GM19324 (cell line): ENCODE measurements at regions not wholly inside any gene's neighbourhood (a gene's known extent, or its start where the extent isn't known, plus 50 kb on each side); places are given as distances from the start of the nearest gene placed in this dataset.
"Not testable (repeated sequence)": the region's sequence is repeated elsewhere in the genome, so short reads cannot be mapped to it uniquely, and the experiment has no call there.

Experiments
- ATAC-seq: cut with Tn5 transposase; IDR thresholded peaks from one replicate; pipeline ENCODE4 v1.9.1; 2021; ENCODE audit warnings: mild to moderate bottlenecking, moderate library complexity; ENCODE audit not compliant: unreplicated experiment, low FRiP score

GRCh38 chr1:222470252-222470805 lies 77.6 kb downstream of the HHIPL2 start:
- not testable (repeated sequence) for ATAC-seq

- ATAC-seq, result no peak
These were observed 81.6 kb downstream of the HHIPL2 start for GRCh38 chr1:222466150-222466865.

DNA sequence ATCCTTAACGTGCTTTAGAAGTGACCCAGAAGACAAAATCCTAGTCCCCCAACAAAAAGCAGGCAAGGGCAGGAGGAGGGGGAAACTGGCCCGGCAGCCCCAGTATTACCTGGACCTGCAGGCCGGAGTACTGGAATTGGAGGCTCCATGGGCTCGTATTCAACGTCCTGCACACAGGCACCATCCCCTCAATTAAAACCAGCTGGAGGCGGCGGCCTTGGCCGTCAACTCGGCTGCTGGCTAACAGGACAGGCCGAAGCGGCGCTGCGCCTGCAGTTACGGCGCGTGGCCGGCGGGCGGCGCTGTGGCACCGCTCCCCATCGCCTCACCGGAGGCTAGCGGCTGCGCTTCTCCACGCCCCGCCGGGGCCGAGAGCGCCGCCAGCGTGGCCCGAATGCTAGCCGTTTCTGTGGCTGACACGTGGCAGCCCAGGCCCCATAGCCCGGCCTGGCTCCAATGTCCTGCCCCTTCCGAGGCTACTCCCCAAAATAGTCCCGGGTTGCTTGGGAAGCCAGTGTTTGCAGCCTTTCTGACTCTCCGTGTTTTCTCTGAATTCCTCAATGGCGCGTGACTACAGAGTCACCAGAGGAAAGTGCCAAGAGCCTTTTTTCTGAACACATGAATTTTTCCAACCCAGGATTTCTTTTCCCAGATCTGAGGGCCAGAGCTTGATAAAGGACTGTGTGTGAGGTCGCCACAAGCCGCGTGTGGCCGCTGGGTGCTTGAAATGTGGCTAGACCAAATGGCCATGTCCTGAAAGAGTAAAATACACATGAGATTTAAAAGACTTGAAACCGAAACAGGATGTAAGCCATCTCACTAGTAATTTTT lies 82.5 kb downstream of the HHIPL2 start:
- peak; percentile 95 for ATAC-seq

DNA sequence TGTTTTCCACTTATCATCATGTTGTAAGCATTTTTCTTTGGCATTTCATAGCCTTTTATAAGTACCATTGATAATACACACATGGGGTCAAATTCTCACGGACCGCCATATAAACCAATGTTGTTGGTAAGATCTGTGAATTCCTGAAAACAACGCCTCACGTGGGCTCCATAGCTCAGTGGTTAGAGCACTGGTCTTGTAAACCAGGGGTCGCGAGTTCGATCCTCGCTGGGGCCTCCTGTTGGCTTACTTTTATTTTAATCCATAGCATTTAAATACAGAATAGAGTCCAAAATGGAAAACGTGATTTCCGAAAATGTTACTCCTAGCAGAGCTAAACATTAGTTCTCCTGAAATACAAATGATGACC lies 83.1 kb downstream of the HHIPL2 start:
- no peak for ATAC-seq

GRCh38 chr1:222463059-222463730 lies 84.7 kb downstream of the HHIPL2 start:
- no peak for ATAC-seq

DNA sequence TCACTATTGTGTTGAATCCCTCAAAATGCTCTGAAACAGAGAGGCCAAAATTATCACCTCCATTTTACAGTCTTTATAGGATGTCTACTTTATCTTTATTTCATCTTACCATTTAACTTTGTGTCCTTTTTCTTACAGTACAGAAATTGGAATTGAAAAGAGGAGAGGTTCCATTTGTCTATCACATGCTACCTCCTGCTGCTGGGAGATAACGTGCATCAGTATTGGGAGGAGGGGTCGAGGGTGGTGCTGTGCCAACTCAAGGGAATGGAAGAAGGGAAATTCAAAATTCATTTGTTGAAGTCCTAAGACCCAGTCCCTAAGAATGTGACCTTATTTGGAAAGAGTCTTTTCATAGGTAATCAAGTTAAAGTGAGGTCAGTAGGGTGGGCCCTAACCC lies 85.3 kb downstream of the HHIPL2 start:
- ATAC-seq, result no peak

GRCh38 chr1:222461941-222462340 lies 86.0 kb downstream of the HHIPL2 start:
- ATAC-seq, result no peak

DNA sequence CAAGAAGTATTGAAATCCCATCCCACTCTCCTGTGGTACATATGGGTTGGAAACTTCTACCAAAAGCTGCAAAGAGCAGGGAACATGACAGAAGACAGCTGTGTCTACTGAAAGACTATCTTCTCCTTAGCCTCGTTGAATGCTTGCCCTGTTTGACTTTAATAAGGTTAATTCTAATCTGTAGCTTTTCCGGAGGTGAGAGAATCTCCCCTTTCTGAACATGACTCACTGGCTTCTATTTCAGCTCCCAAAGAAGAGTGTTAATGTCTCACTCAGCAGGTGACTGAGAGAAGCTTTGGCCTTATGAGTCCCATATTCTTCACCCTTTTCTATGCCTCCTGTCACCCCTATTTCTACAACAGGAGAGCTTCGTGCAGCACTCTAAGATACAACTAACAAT lies 88.3 kb downstream of the HHIPL2 start:
- no peak for ATAC-seq

- ATAC-seq, result no peak
These were observed 90.4 kb downstream of the HHIPL2 start for GRCh38 chr1:222457513-222457912.

DNA sequence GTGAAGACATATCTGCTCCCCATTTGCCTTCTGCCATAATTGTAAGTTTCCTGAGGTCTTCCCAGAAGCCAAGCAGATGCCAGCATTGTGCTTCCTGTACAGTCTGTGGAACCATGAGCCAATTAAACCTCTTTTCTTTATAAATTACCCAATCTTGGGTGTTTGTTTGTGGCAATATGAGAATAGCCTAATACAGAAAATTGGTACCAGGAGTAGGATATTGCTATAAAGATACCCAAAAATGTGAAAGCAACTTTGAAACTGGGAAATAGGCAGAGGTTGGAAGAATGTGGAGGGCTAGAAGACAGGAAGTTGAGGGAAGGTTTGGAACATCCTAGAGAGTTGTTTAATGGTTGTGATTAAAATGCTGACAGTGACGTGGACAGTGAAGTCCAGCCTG lies 90.8 kb downstream of the HHIPL2 start:
- no peak for ATAC-seq

- ATAC-seq, result peak; percentile 77
These were observed 92.6 kb downstream of the HHIPL2 start for GRCh38 chr1:222455188-222455879.

GRCh38 chr1:222454782-222455181 lies 93.1 kb downstream of the HHIPL2 start:
- ATAC-seq, result no peak

DNA sequence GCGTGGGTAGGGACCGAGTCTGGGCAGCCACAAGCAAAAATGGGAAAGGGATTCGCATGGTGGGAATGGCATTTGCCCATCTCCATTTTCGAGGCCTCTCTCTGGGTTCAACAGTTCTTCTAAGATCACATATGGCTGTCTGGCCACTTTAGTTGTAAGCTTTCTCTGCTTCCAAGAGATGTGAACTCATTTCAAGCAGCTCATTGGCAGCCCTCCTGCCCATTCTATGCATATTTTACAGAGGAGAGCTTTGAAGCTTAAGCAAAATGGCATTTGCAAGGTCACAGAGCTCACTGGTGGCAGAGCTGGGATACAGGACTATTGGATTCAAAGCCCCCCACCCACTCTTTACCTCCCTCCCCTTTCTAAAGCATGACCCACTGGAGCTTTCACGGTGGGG lies 93.7 kb downstream of the HHIPL2 start:
- ATAC-seq, result no peak

DNA sequence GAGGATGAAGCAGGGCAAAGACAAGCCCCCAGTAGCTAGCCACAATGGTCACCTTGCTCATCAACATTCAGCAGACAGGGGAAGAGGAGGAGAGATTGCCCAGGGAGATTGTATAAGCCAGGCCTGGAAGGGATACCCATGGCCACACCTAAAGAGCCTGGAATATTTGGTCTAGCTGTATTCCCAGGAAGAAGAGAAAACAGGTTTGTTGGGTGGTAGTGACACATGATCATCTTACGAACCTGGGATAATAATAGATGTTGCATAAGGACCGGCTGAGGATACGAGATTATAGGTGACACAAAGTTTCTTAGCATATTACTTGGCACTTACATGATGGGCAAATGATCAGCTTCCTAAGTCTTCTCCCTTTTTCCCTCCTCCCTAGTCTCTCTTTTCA lies 95.9 kb downstream of the HHIPL2 start:
- no peak for ATAC-seq

DNA sequence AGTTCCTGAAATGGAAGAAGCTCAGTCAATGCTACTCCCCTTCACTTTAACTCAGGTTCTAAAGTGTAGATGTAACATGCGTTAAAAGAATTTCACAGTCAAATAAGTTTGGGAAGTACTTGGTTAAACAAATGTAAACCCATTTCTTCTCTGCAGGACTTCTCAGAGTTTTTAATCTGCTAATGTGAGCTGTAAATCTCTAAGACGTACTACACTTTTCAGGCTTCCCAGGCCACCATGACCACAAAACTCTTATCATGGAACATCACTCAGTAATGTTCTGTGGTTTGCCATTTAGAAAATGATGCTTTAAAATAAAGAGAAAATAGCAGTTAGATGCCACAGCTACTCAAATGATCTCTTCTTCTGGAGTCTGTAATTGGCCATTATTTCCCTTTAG lies 104.3 kb downstream of the HHIPL2 start:
- no peak for ATAC-seq

GRCh38 chr1:222441066-222441465 lies 106.8 kb downstream of the HHIPL2 start:
- ATAC-seq, result no peak

DNA sequence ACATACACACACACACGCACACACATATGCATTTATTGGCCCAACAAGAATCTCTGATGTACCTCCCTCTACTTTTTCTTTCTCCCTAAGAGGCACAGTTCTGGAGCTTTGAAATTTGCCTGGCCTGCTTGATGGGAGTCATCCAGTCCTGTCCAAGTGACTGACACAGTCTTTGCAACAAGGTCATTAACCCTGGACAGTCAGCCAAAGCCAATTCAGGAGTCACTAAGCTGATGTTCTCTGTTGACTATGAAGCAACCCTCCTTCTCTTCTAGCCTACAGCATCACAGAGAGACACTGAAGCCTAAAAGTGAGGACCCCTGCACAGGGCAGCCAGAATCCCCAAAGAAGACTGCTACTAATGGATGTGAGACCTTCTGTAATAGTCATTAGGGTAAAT lies 123.1 kb downstream of the HHIPL2 start:
- no peak for ATAC-seq

DNA sequence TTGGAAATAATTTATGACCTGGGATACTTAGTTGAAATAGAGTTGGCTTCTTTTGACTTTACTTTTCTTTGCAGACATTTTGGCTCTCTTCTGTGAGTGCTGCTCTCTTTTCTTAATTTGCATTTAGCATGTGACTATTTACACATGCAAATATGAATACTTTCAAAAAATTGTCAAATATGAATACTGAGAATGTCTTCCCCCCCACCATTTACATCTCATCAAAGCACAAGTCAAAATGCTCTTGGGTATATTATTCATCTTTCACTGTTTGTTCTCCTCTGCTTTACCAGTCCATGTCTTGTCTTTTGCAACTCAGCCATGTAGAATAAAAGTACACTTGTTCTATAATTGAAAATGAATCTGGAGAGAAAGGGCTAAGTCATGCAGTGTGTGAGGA lies 126.5 kb downstream of the HHIPL2 start:
- no peak for ATAC-seq

DNA sequence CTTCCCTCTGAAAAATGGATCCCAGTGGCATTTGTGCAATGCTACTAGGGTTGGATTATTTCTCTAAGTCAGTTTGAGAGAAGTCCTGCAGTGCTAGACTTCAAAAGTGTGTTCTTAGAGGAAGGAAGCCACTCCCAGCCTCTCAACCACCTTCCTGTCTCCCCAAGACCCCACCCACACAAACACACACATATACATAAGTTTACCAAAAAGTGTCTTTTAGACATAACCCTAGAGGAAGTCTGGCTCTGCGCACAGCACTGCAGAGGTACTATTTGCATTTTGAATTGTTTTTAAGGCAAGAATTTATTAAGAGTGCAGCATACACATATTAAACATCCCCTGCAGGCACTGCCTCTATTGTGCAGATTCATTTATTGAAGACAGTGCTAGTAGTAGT lies 127.3 kb downstream of the HHIPL2 start:
- no peak for ATAC-seq

- ATAC-seq, result no peak
These were observed 129.2 kb downstream of the HHIPL2 start for GRCh38 chr1:222418654-222419053.

DNA sequence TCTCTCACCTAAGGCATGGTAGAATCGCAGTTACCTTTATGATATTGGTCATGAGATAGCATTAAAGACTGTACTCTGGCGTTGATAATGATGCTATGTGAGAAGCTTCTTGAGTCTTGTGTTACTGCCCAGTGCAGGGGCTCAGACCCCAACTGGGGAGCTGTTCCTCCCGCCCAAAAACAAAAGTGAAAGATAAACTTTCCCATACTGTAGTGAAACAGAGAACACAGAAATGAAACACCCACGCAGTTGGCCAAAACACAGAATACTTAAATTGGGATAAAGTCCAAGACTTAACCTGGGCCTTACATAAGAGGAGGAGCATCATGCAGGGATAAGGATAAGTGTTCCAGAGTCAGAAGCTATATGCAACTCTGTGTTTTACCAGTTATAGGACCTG lies 130.6 kb downstream of the HHIPL2 start:
- no peak for ATAC-seq
